DMS153 treated with DMSO at 0.1 percent for 48 hours (cell line): ENCODE measurements at regions not wholly inside any gene's neighbourhood (a gene's known extent, or its start where the extent isn't known, plus 50 kb on each side); places are given as distances from the start of the nearest gene placed in this dataset.
"Not testable (repeated sequence)": the region's sequence is repeated elsewhere in the genome, so short reads cannot be mapped to it uniquely, and the experiment has no call there.

Experiments
- DNase-seq: peaks from one replicate; lab custom pipeline; 2025; ENCODE audit not compliant: unreplicated experiment; lab: John Stamatoyannopoulos, UW

DNA sequence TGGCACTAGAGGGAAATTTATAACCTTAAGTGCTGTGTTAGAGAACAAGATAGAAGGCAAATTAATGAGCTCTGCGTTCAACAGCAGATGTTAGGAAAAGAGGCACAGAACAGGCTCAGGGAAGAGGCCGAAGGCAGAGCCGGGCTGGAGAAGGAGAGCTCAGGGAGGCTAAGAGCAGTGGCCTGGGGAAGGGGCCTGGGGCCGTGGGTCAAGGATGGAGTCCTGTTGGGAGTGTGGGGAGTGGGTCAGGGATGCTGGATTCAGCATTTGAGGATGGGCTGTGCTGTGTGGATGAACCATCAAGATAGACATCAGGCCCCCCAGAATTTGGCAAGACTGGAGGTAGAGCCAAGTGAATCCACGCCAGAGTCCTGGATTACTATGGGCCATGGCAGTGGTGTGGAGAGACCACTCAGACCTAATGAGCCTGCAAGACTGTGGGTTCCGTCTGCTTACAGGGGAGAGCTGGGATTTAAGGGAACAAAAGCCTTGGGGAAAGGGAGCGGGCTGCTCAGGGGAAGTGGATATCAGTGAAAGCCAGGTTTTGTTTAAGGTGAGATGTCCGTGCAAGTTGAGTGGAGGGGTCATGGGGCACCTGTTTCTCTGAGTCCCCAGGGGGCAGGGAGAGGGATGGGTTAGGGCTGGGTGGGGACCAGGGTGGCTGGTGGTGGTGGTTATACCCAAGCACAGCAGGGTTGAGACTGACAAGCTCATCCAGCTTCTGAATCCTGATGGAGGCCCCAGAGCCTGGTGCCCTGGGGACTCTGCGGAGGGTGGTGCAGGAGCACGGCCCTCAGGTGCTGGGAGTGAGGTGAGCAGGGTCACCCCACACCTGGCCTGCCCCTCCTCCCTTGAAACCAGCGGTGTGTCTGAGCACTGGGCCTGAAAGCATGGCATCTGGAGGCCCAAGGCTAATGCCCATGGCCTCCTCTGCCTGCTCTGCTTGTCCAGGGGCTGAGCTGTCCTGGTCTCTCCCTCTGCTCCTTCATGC lies 101.7 kb downstream of the BMS1 start:
- no peak for DNase-seq

DNA sequence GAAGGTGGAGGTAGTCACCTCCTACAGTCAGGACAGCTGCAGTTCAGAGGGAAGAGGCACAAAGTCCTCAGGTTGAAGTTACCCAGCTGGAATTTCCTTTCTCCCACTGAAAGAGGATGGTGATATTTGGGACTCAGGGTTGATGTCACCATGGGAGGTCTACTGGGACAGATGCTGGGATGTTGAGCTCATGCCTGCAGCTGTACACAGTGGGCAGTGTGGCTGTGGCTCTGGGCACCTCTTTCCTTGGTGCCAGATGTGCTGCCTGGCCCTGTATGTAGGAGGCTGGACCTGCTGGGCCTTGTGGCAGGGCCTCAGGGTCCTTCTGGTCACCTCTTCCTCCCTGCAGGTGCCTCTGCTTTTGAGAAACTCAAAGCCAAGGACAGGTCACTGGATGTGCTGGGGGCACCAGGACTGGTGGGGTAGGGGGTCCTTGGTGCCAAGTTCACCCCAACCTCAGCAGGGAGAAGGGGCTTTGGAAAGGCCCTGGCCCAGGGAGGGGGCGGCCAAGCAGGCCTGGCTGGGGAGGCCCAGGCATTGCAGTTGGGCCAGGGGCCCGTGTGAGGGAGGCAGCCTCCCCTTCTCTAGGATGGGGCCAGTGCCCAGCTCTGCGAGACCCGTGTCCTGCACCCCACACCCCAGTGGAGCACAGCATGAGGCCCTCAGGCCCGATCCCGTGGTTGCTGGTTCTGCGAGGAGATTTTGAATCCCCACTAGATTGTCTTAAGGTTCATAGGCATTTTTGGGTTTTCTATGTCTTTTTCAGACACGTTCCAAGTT lies 103.1 kb downstream of the BMS1 start:
- no peak for DNase-seq

DNA sequence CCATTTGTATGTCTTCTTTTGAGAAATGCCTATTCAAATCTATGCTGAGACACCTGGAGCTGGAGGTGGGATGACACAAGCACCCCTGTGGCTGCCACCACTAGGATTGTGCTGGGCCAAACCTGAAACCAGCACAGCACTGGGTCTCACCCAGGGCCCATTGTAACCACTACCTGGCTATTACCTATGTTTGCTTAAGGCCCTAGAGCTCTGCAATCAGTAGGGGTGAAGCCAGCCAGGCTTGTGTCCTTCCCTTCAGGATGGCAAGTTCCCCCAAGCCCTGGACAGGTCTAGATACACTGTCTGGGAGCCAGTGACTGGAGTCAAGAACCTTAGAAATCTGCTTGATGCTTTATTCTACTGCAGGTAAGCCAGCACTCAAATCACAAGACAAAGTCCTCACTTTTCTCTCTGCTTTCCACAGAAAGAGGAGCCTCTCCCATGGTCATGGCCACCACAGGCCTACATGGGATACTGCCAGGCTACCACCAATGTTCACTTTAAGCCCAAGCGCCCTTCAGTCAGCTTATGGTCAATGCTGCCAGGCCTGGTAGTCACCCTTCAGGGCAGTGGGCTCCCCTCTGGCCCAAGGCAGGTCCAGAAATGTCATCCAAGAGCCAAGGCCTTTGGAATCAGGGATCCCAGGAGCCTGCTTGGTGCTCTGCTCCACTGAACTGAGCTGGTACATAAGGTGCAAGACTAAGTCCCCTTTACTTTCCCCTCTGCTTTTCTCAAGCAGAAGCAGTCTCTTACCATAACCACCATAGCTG lies 105.3 kb downstream of the BMS1 start:
- no peak for DNase-seq

DNA sequence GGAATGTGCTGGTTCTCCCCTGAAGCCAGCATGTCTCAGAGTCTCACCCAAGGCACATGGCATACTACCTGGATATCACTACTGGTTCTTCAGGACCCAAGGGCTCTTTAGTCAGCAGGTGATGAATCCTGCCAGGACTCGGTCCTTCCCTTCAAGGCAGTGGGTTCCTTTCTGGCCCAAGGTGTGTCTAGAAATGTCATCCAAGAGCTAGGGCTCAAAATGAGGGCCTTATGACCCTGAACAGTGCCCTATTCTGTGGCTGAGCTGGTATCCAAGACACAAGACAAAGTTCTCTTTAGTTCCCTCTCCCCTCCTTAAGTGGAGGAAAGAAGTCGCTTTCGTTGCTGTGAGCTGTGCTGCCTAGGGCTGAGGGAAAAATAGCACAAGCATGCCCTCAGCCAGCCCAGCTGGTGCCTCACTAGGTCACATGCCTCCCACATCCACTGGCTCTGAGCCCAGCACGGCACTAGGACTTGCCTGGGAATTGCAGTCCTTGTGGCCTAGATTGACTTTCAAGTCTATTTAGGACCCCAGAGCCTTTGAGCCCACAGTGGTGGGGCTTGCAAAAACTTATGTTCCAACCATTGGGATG lies 106.0 kb downstream of the BMS1 start:
- no peak for DNase-seq

DNA sequence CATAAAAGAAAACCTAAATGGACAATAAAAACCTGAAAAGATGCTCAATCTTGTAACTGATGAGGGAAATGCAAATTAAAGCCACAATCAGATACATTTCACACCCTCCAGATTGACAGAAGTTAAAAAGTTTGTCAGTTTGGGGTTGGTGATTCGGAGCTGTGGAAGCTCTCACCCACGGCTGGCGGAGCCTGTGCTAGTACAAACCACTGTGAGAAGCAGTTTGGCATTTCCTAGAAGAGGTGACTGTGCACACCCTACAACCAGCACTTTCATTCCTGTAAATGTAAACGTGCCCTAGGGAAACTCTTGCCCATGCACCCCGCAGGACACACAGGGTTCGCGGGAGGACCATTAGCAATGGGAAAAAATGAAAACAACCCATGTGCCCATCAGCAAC lies 114.1 kb downstream of the BMS1 start:
- no peak for DNase-seq

DNA sequence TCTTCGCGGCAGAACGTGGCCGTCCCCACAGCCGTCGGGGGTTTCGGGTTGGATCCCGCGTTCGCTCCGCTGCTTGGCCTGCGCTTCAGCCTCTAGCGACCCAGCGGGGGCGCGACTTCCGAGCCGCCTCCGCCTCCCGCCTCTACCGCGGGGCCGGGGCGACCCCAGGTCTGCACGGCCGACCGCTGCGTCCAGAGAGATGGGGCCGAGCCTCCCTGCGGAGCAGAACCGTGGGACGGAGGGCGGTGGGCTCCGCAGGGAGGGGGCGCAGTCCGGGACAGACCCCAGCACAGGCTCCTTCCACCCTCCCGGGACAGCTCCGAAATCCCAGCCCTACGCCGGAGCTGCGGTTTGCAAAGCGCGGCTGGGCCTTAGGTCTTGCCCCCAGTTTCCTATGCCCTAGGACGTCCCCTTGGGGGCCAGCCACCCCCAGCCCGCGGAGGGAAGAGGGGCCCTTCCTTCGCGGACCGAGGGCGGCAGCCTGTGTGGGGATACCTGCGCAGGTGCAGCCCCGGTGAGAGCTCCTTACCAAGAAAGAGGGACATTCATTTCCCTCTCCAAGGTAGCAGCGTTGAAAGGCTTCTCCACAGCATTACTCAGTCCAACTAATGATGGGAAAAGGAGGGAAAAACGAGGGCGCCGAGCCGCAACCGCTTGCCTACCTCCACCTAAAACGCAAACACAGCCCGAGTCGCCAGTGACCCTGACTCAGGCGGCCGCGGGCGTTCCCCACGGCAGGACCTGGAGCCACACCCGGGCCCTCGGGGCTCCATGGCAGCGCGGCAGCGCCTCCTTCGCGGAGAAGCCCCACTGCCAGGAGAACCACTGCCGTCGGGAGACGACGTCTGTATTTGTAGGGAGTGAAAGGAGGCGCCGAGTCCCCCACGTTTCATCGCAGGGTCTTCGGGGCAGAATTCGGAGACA lies 115.7 kb downstream of the BMS1 start:
- DNase-seq, result no peak

DNA sequence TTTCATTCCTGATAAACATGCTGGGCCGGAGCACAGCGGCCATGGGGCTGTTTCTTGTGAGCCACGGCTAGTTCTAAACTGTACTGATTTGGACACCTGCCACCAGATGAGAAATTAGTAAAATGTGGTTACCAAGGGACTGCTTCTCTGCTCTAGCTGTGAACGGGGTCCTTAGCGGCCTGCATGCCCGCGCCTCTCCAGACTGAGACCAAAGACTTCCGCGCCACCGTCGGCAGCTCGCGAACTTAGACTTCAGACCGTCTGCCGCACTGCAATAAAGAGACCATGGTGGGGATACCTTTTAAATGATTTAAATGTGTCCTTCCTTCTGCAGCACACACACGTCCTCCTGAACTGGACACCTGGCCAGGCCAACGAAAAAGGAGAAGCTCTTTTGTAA lies 116.4 kb downstream of the BMS1 start:
- no peak for DNase-seq

DNA sequence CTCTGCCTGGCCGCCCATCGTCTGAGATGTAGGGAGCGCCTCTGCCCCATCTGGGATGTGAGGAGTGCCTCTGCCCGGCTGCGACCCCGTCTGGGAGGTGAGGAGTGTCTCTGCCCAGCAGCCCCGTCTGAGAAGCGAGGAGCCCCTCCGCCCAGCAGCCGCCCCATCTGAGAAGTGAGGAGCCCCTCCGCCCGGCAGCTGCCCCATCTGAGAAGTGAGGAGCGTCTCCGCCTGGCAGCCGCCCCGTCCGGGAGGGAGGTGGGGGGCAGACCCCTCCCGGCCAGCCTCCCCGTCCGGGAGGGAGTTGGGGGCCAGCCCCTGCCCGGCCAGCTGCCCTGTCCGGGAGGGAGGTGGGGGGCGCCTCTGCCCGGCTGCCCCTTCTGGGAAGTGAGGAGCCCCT lies 117.8 kb downstream of the BMS1 start:
- DNase-seq, result not testable (repeated sequence)

DNA sequence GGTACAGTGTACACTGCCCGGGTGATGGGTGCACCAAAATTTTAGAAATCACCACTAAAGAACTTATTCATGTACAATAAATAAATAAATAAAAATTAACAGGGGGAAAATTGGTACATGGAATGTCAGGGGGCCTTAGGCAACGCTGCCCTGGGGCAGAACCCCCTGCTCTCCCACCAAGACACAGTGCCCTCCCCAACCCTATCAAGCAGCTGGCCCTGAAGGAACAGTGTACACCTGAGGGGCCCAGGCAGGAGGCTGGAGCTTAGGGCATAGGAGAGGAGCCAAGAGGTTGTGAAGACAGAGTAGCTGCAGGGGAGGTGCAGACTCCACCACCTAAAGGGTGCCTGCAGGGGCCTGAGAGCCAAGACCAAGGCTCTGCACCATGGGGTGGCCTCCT lies 128.8 kb downstream of the BMS1 start:
- DNase-seq, result no peak

DNA sequence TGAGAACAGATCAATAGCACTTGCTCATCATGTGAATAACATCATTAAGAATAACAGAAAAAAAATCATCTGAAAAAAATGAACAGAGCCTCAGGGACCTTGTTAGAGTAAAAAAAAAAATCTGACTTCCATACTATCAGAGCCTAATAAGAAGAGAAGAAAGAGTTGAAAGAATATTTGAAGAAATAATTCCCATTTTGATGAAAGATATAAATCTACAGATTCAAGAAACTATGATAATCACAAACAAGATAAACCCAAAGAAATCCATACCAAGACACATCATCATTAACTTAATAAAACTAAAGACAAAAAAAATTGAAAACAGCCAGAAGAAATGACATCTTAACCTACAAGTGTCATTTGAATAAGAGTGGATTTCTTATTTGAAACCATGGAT lies 134.4 kb downstream of the BMS1 start:
- DNase-seq, result no peak

DNA sequence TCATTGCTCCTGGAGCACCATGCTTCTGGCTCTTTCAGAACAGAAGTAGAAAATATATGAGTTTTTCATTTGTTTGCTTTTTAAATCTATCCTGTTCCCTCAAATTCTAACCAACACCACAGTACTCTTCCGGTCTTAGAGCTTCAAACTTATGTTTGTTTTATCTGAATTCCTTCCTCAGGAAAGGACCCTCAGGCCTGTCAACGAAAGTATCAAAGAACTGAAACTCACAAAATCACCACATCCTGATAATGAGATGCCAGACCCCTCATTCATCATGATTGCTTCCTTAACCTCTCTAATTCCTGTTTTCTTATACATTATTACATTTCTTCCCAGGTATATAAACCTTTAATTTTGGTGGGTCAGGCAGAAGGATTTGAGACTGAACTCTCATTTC lies 135.2 kb downstream of the BMS1 start:
- DNase-seq, result no peak

DNA sequence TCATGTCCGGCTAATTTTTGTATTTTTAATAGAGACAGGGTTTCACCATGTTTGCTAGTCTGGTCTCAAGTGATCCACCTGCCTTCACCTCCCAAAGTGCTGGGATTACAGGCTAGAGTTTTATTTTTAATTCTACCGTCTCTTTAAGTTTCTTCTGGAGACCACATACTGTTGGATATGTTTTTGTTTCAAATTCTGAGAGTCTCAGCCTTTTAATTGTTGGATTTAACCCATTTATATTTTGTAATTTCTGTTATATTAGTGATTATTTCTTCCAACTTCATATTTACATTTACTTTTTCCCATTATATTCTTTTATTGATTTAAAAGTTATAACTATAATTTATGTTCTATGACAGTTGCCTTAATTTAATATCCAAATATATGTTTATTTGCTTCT lies 139.4 kb downstream of the BMS1 start:
- DNase-seq, result no peak

DNA sequence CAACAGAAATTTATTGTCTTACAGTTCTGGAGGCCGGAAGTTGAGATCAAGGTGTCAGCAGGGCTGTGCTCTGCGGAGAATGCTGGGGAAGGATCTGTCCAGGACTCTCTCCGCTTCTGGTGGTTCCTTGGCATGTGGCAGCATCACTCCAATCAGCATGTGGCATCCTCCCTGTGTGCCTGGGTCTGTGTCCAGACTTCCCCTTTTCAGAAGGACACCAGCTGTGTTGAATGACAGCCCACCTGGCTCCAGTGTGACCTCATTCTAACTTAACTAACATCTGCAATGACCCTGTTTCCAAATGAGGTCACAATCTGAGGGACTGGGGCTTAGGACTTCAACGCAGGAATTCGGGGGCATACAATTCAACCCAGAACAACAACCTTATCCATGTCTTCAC lies 141.9 kb downstream of the BMS1 start:
- DNase-seq, result no peak

DNA sequence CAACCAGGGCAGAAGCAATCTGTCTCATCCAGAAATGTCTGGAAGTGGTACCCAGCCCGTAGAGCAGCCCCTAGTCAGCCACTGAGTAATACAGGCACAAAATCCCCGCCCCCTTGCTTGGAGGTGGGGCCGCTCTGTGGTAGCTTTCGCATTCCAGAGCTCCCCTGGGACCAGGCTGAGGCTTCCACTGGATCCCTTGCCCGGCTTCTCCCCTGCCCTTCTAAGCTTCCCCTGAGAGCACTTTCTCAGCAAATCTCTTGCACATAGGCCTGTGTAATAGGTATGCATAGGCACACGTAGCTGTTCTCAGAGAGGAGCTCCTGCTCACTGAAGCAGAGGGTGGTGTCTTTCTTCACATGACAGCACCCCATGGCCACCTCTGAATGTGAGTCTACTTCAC lies 144.2 kb downstream of the BMS1 start:
- DNase-seq, result no peak

DNA sequence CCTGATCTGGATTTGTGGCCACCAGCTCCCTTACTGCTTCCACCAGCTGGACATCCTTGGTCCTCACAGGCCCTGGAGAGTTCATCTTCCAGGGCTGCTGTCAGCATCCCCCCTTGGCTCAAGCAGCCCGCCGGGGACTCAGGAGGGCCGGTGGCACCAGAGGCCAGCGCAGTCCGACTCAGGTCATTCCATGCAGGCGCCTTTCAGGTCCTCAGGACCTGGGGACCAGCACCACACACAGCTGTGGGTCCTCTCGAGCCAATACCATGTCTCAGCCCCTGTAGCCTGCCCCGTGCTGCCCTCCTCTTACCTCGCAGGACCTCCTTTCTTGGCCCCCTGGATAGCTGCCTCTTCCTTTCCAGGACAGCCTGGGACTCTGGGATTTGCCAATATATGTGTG lies 145.5 kb downstream of the BMS1 start:
- no peak for DNase-seq

DNA sequence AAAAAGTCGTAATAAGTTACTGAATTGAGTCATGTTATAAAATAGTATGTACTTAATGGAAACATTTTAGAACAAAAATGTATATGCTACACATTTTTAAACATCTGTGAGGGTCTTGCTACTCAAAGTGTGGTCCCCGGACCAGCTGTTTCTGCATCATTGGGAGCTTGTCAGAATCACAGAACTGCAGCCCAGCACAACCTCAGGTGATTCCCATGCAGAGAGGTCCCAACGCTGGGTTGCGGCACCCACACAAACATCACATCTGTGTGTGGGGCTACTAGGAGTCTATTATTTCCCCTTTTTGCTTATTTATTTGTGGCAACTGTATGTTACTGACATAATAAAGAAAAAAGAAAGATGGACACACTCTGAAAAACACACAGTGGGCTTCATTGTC lies 146.6 kb downstream of the BMS1 start:
- no peak for DNase-seq

DNA sequence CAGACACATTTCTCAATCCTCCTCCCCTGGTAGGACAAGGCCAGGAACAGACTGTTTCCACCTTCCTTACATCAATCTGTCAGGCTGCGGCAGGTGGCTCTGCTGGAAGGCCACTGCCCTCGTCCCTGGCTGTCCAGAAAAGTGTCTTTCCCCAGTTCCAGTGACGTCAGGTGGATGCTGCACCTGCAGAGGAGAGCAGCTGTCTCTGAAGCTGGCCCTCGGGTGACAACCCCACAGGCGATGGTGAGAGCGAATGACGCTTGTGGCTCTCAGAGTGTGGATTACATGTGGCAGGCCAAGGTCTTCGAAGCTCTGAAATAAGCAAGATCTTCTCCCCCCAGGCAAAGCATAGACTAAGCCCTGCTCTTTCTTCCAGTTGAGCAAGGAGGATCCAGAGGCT lies 146.9 kb upstream of the RET start:
- no peak for DNase-seq

DNA sequence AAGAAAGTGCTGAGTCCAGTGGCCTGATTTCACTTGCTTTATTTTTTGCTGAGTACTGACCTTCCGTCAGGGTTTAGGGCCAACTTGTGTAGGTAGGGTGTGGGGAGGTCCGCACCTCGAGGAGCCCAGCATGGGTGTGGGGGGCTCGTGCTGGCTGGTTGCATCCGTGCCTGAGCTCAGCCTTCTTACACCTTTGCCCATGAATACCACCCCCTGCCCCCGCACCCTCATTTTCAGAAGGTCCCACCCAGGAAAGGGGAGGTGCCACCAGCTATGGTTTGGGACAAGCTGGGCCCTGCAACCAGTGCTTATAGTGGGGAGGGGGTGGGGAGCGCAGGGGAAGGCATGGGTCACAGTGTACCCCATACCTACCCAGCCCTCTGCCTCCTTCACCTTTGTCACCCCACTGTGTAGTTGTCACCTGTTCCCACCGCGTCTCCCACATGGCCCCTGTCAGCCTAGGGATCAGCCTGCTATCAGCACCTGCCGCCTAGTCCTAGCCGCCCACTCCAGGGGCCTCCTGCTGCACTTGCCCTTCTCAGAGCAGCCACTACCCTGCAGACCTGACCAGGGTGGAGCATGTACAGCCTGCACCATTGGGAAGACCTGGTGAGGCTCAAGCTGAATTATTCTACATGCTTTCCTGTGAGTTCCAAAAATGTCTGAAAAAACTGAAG lies 146.2 kb upstream of the RET start:
- no peak for DNase-seq

DNA sequence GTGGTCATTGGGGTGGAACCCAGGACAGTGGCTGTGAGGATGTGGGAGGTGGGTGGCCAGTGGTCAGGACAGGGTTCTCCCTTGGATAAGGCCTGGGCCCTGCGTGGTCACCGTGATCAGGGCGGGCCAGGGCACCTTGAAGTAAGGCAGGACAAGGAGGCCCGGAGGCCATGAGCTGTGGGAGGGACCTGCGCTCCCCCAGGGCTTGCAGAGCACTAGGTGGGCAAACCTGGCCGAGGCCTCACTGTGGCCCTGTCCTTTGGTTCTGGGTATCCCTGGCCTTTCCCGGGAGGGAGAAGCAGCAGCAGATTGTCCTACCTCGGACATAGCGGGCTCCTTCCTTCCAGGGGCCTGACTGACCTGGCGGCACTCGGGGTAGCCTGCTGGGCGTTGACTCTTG lies 144.8 kb upstream of the RET start:
- no peak for DNase-seq
